Neuronal stem cell (in vitro differentiated cells): ENCODE measurements at regions not wholly inside any gene's neighbourhood (a gene's known extent, or its start where the extent isn't known, plus 50 kb on each side); places are given as distances from the start of the nearest gene placed in this dataset.

ENCODE experiments used
- DNase-seq: peaks from one replicate; pipeline ENCODE4 v3.0.0-alpha.2; 2013; ENCODE audit warnings: low spot score
- H2AFZ ChIP-seq: one replicate; pipeline ENCODE4 v1.6.1; 2013; ENCODE audit warnings: mild to moderate bottlenecking, low read length, inconsistent platforms
- H2AK5ac ChIP-seq: 2 replicates; pipeline ENCODE4 v1.6.1; 2013; ENCODE audit warnings: low read depth, mild to moderate bottlenecking, inconsistent platforms, low read length, moderate library complexity, mixed read lengths
- H2BK120ac ChIP-seq: 2 replicates; pipeline ENCODE4 v1.6.1; 2013; ENCODE audit warnings: low read depth, mild to moderate bottlenecking, inconsistent platforms, low read length, moderate library complexity, mixed read lengths
- H2BK12ac ChIP-seq: one replicate; pipeline ENCODE4 v1.6.1; 2013; ENCODE audit warnings: low read length, inconsistent platforms
- H2BK15ac ChIP-seq: 2 replicates; pipeline ENCODE4 v1.6.1; 2013; ENCODE audit warnings: mild to moderate bottlenecking, low read length, inconsistent platforms, mixed read lengths
- H2BK5ac ChIP-seq: one replicate; pipeline ENCODE4 v1.6.1; 2013; ENCODE audit warnings: inconsistent platforms, mild to moderate bottlenecking, low read length, moderate library complexity
- H3K14ac ChIP-seq: one replicate; pipeline ENCODE4 v1.6.1; 2013; ENCODE audit warnings: low read length, inconsistent platforms
- H3K18ac ChIP-seq: 2 replicates; pipeline ENCODE4 v1.6.1; 2013; ENCODE audit warnings: low read length, inconsistent platforms
- H3K23ac ChIP-seq: 2 replicates; pipeline ENCODE4 v1.6.1; 2013; ENCODE audit warnings: low read depth, mild to moderate bottlenecking, mixed read lengths, low read length, inconsistent platforms; ENCODE audit not compliant: poor library complexity
- H3K27ac ChIP-seq: replicated peaks from 3 replicates; pipeline ENCODE4 v1.5.1; 2013; ENCODE audit warnings: low read length, inconsistent platforms
- H3K27me3 ChIP-seq, 3 experiments: 2 replicates each; pipeline ENCODE4 v1.6.1; 2013; ENCODE audit warnings: low read length in 3 of 3, mild to moderate bottlenecking in 2 of 3, inconsistent platforms in 1 of 3, low read depth in 1 of 3, mixed read lengths in 1 of 3, moderate library complexity in 1 of 3; ENCODE audit not compliant: control insufficient read depth in 3 of 3, insufficient read depth in 3 of 3
- H3K36me3 ChIP-seq, 2 donors: replicated peaks in 1 of 2; 2 replicates each; pipeline ENCODE4 v1.6.1; 2013; ENCODE audit warnings: low read length in 2 of 2; ENCODE audit not compliant: control insufficient read depth in 2 of 2, insufficient read depth in 2 of 2
- H3K4ac ChIP-seq: 2 replicates; pipeline ENCODE4 v1.6.1; 2013; ENCODE audit warnings: inconsistent platforms, mild to moderate bottlenecking, low read length, moderate library complexity
- H3K4me1 ChIP-seq, 2 donors: 1 replicate in 1 of 2; 2 replicates in 1 of 2; pipeline ENCODE4 v1.6.1; 2013; ENCODE audit warnings: low read length in 2 of 2, low read depth in 1 of 2; ENCODE audit not compliant: control insufficient read depth in 2 of 2, insufficient read depth in 1 of 2
- H3K4me2 ChIP-seq: one replicate; pipeline ENCODE4 v1.6.1; 2013; ENCODE audit warnings: mild to moderate bottlenecking, low read length, inconsistent platforms; ENCODE audit not compliant: insufficient read depth, poor library complexity, severe bottlenecking
- H3K4me3 ChIP-seq, 2 donors: 2 replicates each; pipeline ENCODE4 v1.5.1; 2013; ENCODE audit warnings: low read length in 2 of 2, mild to moderate bottlenecking in 2 of 2, inconsistent platforms in 1 of 2, moderate library complexity in 1 of 2
- H3K79me1 ChIP-seq: one replicate; pipeline ENCODE4 v1.6.1; 2013; ENCODE audit warnings: low read depth, mild to moderate bottlenecking, inconsistent platforms, low read length, moderate library complexity
- H3K9ac ChIP-seq: one replicate; pipeline ENCODE4 v1.6.1; 2013; ENCODE audit warnings: mild to moderate bottlenecking, low read depth, low read length, inconsistent platforms; ENCODE audit not compliant: poor library complexity
- H3K9me3 ChIP-seq, 2 donors: replicated peaks in 1 of 2; 2 replicates each; pipeline versions ENCODE3 to v1.6.1; 2013; ENCODE audit warnings: low read length in 2 of 2, mild to moderate bottlenecking in 2 of 2, inconsistent platforms in 1 of 2, low read depth in 1 of 2, mixed read lengths in 1 of 2, moderate library complexity in 1 of 2; ENCODE audit not compliant: control insufficient read depth in 2 of 2, insufficient read depth in 1 of 2
- H4K8ac ChIP-seq: one replicate; pipeline ENCODE4 v1.6.1; 2013; ENCODE audit warnings: low read depth, mild to moderate bottlenecking, inconsistent platforms, low read length, moderate library complexity
- H4K91ac ChIP-seq: one replicate; pipeline ENCODE4 v1.6.1; 2013; ENCODE audit warnings: low read length, low read depth, mild to moderate bottlenecking, inconsistent platforms; ENCODE audit not compliant: poor library complexity
- WGBS, 2 donors: extraction: QIAGEN DNeasy Blood & Tissue Kit; methylation state at CpG; one replicate each; pipeline ENCODE4 v1.1.7; 2013; ENCODE audit warnings: missing lambda C conversion rate in 2 of 2, mixed read lengths in 1 of 2; ENCODE audit not compliant: insufficient read length in 2 of 2, insufficient replicate concordance in 1 of 2; ENCODE audit errors: extremely low coverage in 2 of 2; 5-methylcytosine and 5-hydroxymethylcytosine counted together

DNA sequence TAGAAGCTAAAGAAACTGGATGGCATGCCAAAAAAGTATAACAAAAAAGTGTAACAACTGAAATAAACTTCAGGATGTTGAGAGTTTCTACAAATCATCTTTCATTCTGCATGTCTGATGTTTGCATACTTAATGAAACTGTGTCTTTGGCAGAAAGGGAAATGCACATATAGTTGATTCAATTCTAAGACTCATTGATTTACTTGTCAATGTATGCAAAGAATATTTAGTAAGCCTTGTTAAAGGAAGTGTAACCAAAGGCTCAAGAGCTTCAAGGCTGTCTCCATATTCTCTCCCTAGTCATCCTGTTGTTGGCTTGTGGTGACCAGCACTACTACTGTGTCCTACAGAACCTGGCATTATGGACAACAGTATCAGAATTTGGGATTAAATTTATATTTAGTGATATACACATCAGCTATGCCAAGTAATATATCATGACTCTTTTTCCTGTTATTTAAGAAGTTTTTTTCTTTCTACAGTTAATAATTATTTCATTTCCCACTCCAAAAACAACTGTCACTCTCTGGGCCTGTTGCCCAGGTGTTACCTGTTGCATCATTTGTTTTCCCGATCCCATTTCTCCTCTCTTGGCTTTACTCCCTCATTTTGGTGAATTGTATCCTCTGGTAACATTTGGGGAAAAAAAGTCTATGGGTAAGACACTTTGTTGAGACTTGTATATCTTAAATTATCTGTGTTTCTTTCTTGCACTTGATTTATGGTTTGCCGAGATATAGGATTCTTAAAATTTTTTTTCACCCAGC, 226.6 kb upstream of the BMPER start:
- DNase-seq, result no peak
- peaks cover 0 to 3% of the 10 kb centered on the region in 2 donors for H3K9me3 ChIP-seq
- H3K27ac ChIP-seq, result no peak overlapping the region
- peaks cover 8% of the 10 kb centered on the region in 2 donors for H3K4me1 ChIP-seq
- no peaks in the 10 kb centered on the region for H3K27me3 ChIP-seq
- no peak overlapping the region for H3K4me3 ChIP-seq
- no peak overlapping the region for H4K91ac ChIP-seq
- no peak overlapping the region for H3K18ac ChIP-seq
- no peaks in the 10 kb centered on the region for H3K79me1 ChIP-seq
- H3K23ac ChIP-seq, result no peak overlapping the region
- H2BK12ac ChIP-seq, result no peak overlapping the region
- H3K36me3 ChIP-seq, result no peaks in the 10 kb centered on the region
- no peak overlapping the region for H3K4ac ChIP-seq
- H3K4me2 ChIP-seq, result no peak overlapping the region
- no peak overlapping the region for H3K14ac ChIP-seq
- H2BK15ac ChIP-seq, result no peak overlapping the region
- H2AK5ac ChIP-seq, result no peak overlapping the region
- no peak overlapping the region for H2BK120ac ChIP-seq
- H2BK5ac ChIP-seq, result no peak overlapping the region
- H3K9ac ChIP-seq, result no peak overlapping the region
- no CpG with 5 or more reads among the region's 2 CpGs for WGBS, 2 donors
- no peak overlapping the region for H4K8ac ChIP-seq
- no peak overlapping the region for H2AFZ ChIP-seq

DNA sequence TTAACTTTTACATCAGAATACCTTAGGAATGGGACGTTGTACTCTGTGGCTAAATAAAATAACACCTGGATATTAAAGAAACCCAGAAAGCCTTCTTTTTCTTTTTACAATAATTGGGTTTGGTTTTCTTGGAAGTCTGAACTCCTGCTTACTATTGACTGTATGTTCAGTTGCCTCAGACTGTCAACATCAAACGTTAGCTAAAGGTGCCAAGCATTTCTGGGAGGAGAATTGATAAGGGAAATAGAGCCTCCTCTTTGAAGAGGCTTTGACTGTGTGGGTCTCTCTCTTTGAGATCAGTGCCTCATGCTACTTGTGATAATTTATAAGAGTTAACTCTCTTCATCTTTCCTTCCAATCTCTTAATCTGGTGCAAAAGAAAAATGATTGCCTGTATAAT, 224.7 kb upstream of the BMPER start:
- Histone ChIP-seq H3K4ac (no peak overlapping the region), H3K23ac (no peak overlapping the region), H3K9me3 (peaks cover 0 to 3% of the 10 kb centered on the region in 2 donors), H3K4me3 (no peak overlapping the region), H3K9ac (no peak overlapping the region), H3K4me1 (no peaks in the 10 kb centered on the region), H2BK15ac (no peak overlapping the region), H3K27me3 (no peaks in the 10 kb centered on the region), H2BK5ac (no peak overlapping the region), H4K91ac (no peak overlapping the region), H3K14ac (no peak overlapping the region), H2AK5ac (no peak overlapping the region), H3K18ac (no peak overlapping the region), H3K79me1 (no peaks in the 10 kb centered on the region), H2AFZ (no peak overlapping the region), H2BK12ac (no peak overlapping the region), H2BK120ac (no peak overlapping the region), H3K27ac (no peak overlapping the region), H4K8ac (no peak overlapping the region), H3K36me3 (no peaks in the 10 kb centered on the region), H3K4me2 (no peak overlapping the region)
- WGBS, 2 donors, result no CpG with 5 or more reads among the region's 2 CpGs
- no peak for DNase-seq

DNA sequence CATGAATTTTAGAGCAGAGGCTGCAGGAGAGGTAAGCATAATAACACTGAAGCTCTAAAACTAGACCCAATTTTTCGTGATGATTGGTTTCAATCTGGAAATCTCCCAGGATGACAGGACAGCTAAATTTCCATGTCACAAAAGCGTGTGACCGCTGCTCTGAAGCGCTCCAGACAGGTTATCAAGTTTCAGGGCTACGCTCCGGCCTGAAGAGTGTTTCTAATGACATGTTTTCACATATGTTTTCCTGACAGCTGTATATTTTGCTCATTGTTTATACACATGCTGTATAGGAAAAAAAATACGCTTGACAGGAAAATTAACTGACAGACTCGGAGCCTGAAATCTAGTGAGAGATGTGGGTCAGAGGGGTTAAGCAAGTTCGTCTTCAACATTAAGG, 219.8 kb upstream of the BMPER start:
- H3K18ac ChIP-seq, result no peak overlapping the region
- H3K4me3 ChIP-seq, result no peak overlapping the region
- no peak overlapping the region for H2BK5ac ChIP-seq
- WGBS, 2 donors, result no CpG with 5 or more reads among the region's 9 CpGs
- no peak overlapping the region for H3K4ac ChIP-seq
- no peak for DNase-seq
- no peaks in the 10 kb centered on the region for H3K27me3 ChIP-seq
- H3K4me1 ChIP-seq, result peaks cover 0 to 2% of the 10 kb centered on the region in 2 donors
- no peak overlapping the region for H2BK15ac ChIP-seq
- H2BK120ac ChIP-seq, result no peak overlapping the region
- H4K8ac ChIP-seq, result no peak overlapping the region
- H4K91ac ChIP-seq, result no peak overlapping the region
- no peak overlapping the region for H3K14ac ChIP-seq
- H2BK12ac ChIP-seq, result no peak overlapping the region
- no peak overlapping the region for H2AK5ac ChIP-seq
- H2AFZ ChIP-seq, result no peak overlapping the region
- no peaks in the 10 kb centered on the region for H3K79me1 ChIP-seq
- H3K4me2 ChIP-seq, result no peak overlapping the region
- no peaks in the 10 kb centered on the region for H3K36me3 ChIP-seq
- H3K9me3 ChIP-seq, result no peaks in the 10 kb centered on the region
- no peak overlapping the region for H3K27ac ChIP-seq
- no peak overlapping the region for H3K9ac ChIP-seq
- no peak overlapping the region for H3K23ac ChIP-seq

DNA sequence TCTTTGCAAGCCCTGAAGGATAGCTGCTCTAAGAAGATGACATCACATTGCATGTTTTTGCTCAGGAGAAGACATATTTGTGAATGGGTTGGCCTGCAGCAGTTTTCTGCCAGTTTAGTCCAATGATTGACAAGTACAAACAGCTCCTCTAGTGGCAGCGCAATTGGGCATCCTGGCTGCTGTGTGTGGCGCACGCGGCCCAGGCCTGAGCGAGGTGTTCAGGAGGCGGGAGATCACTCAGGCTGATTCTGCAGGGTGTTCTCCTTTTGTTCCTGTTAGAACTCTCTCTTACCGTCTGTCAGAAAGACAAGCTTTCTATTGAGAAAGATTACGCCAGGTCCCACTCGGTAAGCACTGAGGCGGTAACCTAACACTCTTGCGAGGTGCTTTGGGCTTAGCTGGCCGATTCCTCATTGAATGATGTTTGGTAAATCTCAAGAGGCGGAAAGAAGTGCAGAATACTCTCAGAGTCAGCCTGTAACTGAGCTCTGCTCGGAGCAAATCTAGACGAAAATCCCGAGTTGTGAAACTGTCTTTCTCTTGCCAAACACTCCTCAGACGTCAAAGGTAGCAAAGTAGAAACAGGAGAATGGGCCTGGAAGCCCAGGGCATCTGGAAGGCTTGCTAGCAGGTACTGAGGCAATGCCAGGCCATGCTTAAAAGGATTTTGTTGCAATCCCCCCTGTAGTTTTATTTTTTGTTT, 219.2 kb upstream of the BMPER start:
- Histone ChIP-seq H3K36me3 (no peaks in the 10 kb centered on the region), H3K79me1 (no peaks in the 10 kb centered on the region), H3K27ac (no peak overlapping the region), H2BK15ac (no peak overlapping the region), H2BK12ac (no peak overlapping the region), H3K14ac (no peak overlapping the region), H3K23ac (no peak overlapping the region), H3K4ac (no peak overlapping the region), H3K4me2 (no peak overlapping the region), H3K4me3 (no peak overlapping the region), H3K9me3 (no peaks in the 10 kb centered on the region), H3K4me1 (peaks cover 0 to 2% of the 10 kb centered on the region in 2 donors), H2BK120ac (no peak overlapping the region), H2AFZ (no peak overlapping the region), H2BK5ac (no peak overlapping the region), H3K27me3 (no peaks in the 10 kb centered on the region), H4K91ac (no peak overlapping the region), H4K8ac (no peak overlapping the region), H3K18ac (no peak overlapping the region), H2AK5ac (no peak overlapping the region), H3K9ac (no peak overlapping the region)
- no peak for DNase-seq
- no CpG with 5 or more reads among the region's 17 CpGs for whole genome bisulfite sequencing, 2 donors
